ENCODE measurements at regions not wholly inside any gene's neighbourhood (a gene's known extent, or its start where the extent isn't known, plus 50 kb on each side); places are given as distances from the start of the nearest gene placed in this dataset.

DNA sequence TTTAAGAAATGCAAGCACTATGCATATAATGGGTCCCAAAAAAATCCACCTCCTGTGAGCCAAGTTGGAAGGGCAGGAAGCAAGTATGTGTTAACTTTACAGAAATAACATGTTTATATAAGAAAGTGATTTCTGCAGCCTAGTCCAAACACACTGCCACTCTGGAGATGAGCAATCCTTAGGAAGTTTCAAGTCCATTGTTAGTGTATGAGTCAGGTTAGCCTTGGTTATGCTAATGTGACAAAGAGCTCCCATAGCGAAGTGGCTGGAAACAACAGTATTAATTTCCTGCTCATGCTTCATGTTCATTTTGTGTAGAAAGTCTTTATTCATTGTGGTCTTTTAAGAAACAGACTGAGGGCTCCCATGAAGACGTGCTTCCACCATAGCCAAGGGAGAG lies 121.4 kb downstream of the TBXT start:
- no peak for DNase-seq

DNA sequence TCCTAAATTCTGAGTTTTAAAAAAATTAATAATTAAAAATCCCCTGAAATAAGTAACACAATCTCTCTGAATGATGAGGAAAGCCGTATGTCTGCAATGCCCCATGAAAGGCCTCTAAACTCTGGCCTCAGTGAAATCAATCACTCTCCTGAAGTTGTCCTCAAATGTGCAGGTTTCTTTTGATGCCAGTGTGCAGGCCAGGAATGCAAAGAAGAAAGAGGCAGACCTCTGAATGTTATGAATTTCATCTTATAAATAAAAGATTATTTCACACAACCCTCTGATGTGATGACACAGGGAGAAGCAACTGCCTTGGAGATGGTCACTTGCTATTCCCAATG lies 121.8 kb downstream of the TBXT start:
- no peak for DNase-seq

GRCh38 chr6:166045173-166045859 lies 122.3 kb downstream of the TBXT start:
- DNase-seq = no peak

- DNase-seq = no peak
Observed at GRCh38 chr6:166041277-166041676, 126.4 kb downstream of the TBXT start.

DNA sequence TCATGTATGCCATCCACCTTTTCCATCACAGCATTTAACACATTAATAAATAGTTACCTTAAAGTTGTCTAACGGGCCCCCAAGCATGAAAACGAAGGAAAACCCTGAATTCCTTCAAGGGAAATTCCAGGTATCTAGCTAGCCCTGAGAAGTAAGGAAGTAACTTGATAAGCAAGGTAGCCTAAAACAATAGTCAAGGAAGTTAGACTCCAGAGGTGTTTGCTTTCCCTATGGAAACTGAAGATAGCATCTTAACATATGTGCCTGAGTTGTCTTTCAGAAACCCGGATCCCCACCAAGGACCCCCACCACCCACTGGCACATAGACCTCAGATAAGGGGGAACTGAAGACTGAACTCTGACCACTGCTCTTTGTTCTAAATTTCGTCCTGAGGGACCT lies 127.4 kb downstream of the TBXT start:
- no peak for DNase-seq

- no peak for DNase-seq
Observed at GRCh38 chr6:166036316-166037095, 131.1 kb downstream of the TBXT start.

DNA sequence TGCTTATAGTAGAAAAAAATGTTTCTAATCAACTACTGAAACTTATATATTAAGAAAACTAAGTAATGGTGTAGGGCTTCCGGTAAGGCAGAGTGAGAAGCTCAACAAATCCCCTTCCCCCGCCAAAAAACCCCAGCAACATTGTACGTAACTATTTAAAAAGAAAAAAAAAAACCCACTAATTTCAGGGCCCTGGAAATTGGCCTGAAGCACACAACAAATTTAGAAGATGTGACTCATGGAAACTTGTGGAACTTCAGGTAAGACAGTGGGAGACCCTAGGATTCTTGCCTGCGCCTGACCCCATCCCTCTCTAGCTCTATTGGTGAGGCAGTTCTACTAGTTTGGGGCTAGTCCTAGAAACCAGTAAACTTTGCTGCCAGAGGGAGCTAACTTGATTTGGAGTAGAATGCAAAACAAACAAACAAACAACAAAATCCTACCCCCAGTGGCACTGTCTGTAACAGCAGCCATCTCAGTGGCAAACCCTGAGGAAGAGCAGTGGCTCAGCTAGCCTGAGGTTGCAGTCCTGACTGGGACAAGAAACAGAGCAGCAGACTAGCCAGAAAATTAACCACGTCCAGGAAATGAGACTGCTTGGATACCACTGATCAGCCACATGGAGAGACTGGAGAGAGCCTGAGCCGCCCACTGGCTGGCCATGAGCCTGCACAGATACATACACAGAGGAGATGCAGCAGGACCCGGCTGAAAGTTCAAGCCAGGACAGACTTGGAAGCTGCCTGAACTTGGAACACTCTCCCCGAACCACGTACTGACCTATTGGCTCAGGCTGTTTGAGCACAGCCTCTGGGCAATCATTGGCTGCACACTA lies 135.1 kb downstream of the TBXT start:
- DNase-seq = no peak

DNA sequence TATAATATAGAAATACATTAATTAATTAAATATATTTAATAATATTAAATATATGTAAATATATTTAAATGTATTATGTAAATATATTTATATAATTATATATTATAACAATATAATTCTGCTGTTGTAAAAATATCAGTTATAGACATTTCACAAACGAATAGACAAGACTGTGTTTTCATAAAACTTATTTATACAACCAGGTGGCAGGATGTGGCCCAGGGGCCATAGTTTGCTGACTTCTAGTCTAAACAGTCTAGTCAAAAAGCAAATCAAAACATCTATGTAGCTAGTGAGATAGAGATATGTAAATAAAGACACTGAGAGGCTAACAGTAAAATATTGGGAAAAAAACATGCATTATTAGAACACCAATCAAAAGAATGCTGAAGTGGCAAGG lies 136.4 kb downstream of the TBXT start:
- DNase-seq = no peak

- DNase-seq = no peak
Observed at GRCh38 chr6:166029506-166029905, 138.1 kb downstream of the TBXT start.

- DNase-seq = no peak
Observed at GRCh38 chr6:166027761-166028160, 139.9 kb downstream of the TBXT start.

GRCh38 chr6:166026586-166027126 lies 141.0 kb downstream of the TBXT start:
- DNase-seq = no peak

GRCh38 chr6:166025149-166025898 lies 142.3 kb downstream of the TBXT start:
- no peak for DNase-seq

DNA sequence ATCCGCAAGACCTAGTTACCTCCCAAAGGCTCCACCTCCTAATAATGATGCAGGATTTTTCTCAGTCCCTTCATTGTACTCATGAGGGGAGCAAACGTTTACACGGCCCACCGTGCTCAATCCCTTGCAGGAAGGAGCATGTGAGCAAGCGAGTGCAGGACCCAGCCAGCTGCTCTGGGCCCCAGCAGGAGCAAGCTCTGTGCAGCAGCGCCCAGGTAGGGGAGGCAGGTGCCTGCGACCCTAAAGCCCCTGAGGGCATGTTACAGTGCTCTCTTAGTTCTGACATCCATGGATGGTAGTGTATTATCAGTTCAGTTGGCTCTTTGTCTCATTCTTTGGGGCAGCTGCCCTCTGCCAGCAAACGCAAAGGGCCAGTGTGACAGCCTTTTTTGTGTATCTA lies 143.4 kb downstream of the TBXT start:
- no peak for DNase-seq

DNA sequence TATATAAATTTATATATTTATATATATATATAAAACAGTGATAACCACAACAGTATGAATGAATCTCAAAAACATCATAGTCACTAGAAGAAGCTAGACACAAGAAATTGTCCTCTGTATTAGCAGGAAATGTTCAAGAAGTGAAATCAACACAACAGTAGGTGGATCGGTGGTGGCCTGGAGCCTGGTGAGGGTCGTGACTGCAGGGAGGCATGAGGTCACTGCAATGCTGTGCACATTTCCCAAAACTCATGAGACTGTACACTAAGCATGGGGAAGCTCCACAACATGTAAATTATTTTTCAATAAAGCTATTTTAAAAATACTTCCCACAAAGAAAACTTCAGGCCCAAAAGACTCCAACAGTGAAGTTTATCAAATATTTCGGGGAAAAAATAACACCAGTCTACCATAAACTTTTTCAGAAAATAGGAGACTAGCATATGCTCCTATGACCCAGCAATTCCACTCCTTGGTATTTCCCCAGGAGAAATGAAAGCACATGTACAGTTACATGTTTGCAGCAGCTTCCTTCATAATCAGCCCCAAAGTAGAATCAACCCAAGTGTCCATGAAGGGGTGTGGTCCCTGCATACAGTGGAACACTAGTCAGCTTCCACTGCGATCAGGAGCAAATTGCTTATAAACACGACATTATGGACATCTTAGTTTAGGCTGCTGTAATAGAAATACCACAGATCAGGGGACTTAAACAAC lies 144.2 kb downstream of the TBXT start:
- DNase-seq = no peak

DNA sequence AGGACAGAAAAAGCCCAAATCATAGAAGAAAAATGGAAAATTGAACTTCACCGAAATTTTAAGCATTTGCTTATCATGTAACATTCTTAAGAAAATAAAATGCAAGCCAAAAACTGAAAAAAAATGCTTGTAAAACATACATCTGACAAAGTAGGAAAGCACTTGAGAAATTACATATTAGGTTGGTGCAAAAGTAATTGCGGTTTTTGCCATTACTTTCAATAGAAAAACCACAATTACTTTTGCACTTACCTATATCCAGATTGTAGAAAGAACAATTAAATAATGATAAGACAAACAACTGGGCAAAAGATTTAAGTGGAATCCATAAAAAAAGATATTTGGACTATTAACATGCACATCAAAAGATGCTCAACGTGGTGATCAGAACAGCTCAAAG lies 146.2 kb downstream of the TBXT start:
- no peak for DNase-seq

DNA sequence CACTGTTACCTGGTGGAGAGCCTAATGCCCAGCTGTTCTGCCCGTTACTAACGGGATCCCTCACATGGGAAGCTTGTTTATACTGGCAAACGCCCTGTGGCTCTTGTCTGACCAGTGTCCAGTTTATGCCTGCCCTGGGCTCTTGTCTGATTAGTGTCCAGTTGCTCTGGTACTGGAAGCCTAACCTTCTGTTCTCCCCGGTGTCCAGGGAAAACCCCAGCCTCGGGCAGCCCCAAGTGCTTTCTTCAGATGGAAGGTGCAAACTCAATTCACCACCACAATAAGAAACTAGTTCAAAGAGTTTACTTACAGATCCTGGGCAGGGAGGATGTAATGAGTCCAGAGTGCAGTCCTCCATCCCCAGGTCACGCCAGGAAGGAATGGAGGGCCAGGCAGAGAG lies 148.4 kb downstream of the TBXT start:
- no peak for DNase-seq

DNA sequence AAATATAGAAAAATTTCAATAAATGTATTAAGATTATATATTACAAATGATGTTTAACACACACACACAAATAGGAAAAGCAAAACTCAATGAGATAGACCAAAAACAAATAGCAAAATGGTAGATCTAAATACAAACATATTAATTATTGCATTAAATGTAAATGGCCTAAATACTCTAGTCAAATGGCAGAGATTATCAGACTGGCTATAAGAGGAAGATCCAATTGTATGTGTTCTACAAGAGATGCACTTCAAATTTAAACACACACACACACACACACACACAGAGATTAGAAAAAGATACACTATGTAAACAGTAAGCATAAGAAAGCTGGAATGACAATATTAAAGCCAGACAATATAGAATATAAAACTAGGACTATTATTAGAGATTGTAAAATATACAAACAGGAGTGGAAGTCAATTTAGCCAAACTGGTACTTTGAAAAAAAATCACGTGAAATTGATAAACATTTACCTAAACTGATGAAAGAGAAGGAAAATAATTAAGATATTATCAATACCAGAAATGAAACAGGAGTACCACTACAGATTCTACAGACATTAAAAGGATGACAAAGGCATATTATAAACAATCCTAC lies 150.5 kb downstream of the TBXT start:
- DNase-seq = no peak

GRCh38 chr6:166014966-166015365 lies 152.7 kb downstream of the TBXT start:
- DNase-seq = no peak

GRCh38 chr6:166010136-166010960 lies 157.3 kb downstream of the TBXT start:
- DNase-seq = no peak

DNA sequence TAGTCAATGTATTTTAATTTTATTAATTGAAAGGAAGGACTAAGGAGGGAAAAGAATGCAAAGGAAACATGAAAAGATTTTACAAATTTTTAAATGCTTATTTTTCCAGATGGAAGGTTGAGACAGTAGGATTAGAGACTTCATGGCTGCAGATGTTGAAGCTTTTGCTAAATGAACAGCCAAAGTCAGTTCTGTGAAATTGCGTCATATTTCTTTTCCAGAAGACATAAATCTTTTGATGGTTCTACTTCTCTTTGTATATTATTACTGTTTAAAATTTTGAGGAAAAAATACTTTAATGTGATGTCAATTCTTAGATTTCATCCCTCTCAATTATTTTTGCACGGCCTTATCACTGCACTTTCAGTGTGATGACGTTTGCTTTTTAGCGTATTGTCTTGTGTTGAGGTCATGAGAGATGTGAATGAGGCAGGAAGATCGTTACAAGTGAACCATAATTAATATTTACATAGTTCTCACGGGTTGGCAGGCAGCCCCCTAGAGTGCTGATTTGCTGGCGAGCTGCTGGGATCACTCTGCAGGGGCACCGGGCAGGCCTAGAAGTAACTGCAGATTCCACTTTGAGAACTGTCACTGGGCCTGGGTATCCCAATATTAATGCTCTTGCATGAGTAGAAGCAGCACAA lies 158.1 kb downstream of the TBXT start:
- no peak for DNase-seq
